ENCODE measurements at regions not wholly inside any gene's neighbourhood (a gene's known extent, or its start where the extent isn't known, plus 50 kb on each side); places are given as distances from the start of the nearest gene placed in this dataset.
A peak's percentile ranks its signal among the peaks of the same experiment; 100 is the strongest.

- DNase-seq: peak; percentile 97
These were observed 58.3 kb upstream of the HAO2 start for GRCh38 chr1:119310301-119310700.

GRCh38 chr1:119312500-119312899 is 56.1 kb upstream of the HAO2 start:
- no peak for DNase-seq

GRCh38 chr1:119314001-119314796 is 54.4 kb upstream of the HAO2 start:
- DNase-seq: peak; percentile 77

- DNase-seq: no peak
These were observed 51.6 kb upstream of the HAO2 start for GRCh38 chr1:119316870-119317416.

- DNase-seq: no peak
These were observed 49.9 kb upstream of the HAO2 start for GRCh38 chr1:119318466-119319309.
